MM.1S (cell line): ENCODE measurements at regions not wholly inside any gene's neighbourhood (a gene's known extent, or its start where the extent isn't known, plus 50 kb on each side); places are given as distances from the start of the nearest gene placed in this dataset.

Experiments used
- DNase-seq: peaks from one replicate; pipeline ENCODE4 v3.0.0-alpha.2; 2015
- H2AFZ ChIP-seq: fragments of 300-600 bp; sonication (generic); 2 replicates; pipeline ENCODE4 v1.6.0; 2016; ENCODE audit warnings: antibody characterized with exemption, low read length
- H3F3A ChIP-seq: fragments of 300-600 bp; sonication (generic); 2 replicates; pipeline ENCODE4 v1.6.1; 2016; ENCODE audit warnings: mild to moderate bottlenecking, antibody characterized with exemption, low read length, moderate library complexity, mixed read lengths; ENCODE audit not compliant: insufficient read depth
- H3K27ac ChIP-seq: fragments of 300-600 bp; sonication (generic); 2 replicates; pipeline ENCODE4 v1.5.1; 2016; ENCODE audit warnings: mild to moderate bottlenecking, low read length
- H3K27me3 ChIP-seq: fragments of 300-600 bp; sonication (generic); replicated peaks from 2 replicates; pipeline ENCODE4 v1.6.0; 2016; ENCODE audit warnings: low read length; ENCODE audit not compliant: insufficient read depth
- H3K36me3 ChIP-seq: fragments of 300-600 bp; sonication (generic); replicated peaks from 2 replicates; pipeline ENCODE4 v1.6.1; 2016; ENCODE audit warnings: mild to moderate bottlenecking, low read length, mixed read lengths; ENCODE audit not compliant: insufficient read depth
- H3K4me1 ChIP-seq: fragments of 300-600 bp; sonication (generic); 2 replicates; pipeline ENCODE4 v1.6.1; 2016; ENCODE audit warnings: low read length, mixed read lengths
- H3K4me2 ChIP-seq: fragments of 300-600 bp; sonication (generic); 2 replicates; pipeline ENCODE4 v1.6.0; 2016; ENCODE audit warnings: low read depth, low read length
- H3K4me3 ChIP-seq: fragments of 300-600 bp; sonication (generic); 2 replicates; pipeline ENCODE4 v1.5.1; 2016; ENCODE audit warnings: low read length, mixed read lengths
- H3K79me2 ChIP-seq: fragments of 300-600 bp; sonication (generic); 2 replicates; pipeline ENCODE4 v1.6.1; 2016; ENCODE audit warnings: mixed run types, low read length, mixed read lengths
- H3K9ac ChIP-seq: fragments of 300-600 bp; sonication (generic); 2 replicates; pipeline ENCODE4 v1.6.1; 2016; ENCODE audit warnings: low read length, mixed read lengths
- H3K9me2 ChIP-seq: fragments of 300-600 bp; sonication (generic); replicated peaks from 2 replicates; pipeline ENCODE4 v1.6.1; 2016; ENCODE audit warnings: mild to moderate bottlenecking, low read length, mixed read lengths; ENCODE audit not compliant: insufficient read depth
- H3K9me3 ChIP-seq: fragments of 300-600 bp; sonication (generic); replicated peaks from 2 replicates; pipeline ENCODE4 v1.6.1; 2016; ENCODE audit warnings: mild to moderate bottlenecking, low read length, mixed read lengths; ENCODE audit not compliant: insufficient read depth
- H4K20me1 ChIP-seq: fragments of 300-600 bp; sonication (generic); 2 replicates; pipeline ENCODE4 v1.6.1; 2016; ENCODE audit warnings: mild to moderate bottlenecking, low read length, moderate library complexity, mixed read lengths; ENCODE audit not compliant: insufficient read depth
- CTCF ChIP-seq: fragments of 300-600 bp; sonication (generic); IDR thresholded peaks from 2 replicates; pipeline ENCODE4 v1.5.1; 2016; ENCODE audit warnings: antibody characterized with exemption, low read length, mixed read lengths
- EZH2 ChIP-seq: fragments of 300-600 bp; sonication (generic); optimal IDR thresholded peaks from 2 replicates; pipeline ENCODE3; 2017; ENCODE audit warnings: low read depth, mild to moderate bottlenecking, antibody characterized with exemption, low read length, mixed read lengths
- EZH2phosphoT487 ChIP-seq: fragments of 300-600 bp; sonication (generic); IDR thresholded peaks from 2 replicates; pipeline ENCODE4 v1.6.1; 2018; ENCODE audit warnings: antibody characterized with exemption, low read length

GRCh38 chr2:37864217-37864616, 60.9 kb upstream of the RMDN2 start:
- H3F3A ChIP-seq: no peaks in the 10 kb centered on the region
- H3K9ac ChIP-seq: no peak overlapping the region
- H3K36me3 ChIP-seq: no peaks in the 10 kb centered on the region

GRCh38 chr2:37865640-37866039, 59.4 kb upstream of the RMDN2 start:
- Histone ChIP-seq H3K9me2 (no peaks in the 10 kb centered on the region), H3F3A (no peaks in the 10 kb centered on the region), H3K27ac (no peak overlapping the region), H3K36me3 (no peaks in the 10 kb centered on the region), H2AFZ (no peak overlapping the region), H4K20me1 (no peaks in the 10 kb centered on the region), H3K4me3 (no peak overlapping the region), H3K79me2 (no peaks in the 10 kb centered on the region), H3K4me2 (no peak overlapping the region), H3K4me1 (no peaks in the 10 kb centered on the region; the same call in 1 of the 2 replicates), H3K27me3 (0 out of 2 replicates have a peak, but pooled peaks cover 3% of the 10 kb centered on the region), H3K9ac (no peak overlapping the region), H3K9me3 (no peaks in the 10 kb centered on the region)
- TF ChIP-seq EZH2: no peak
- no peak for DNase-seq

More at GRCh38 chr2:37864217-37864616, 60.9 kb upstream of the RMDN2 start:
- H3K27ac ChIP-seq: no peak overlapping the region
- H3K4me2 ChIP-seq: no peak overlapping the region
- DNase-seq: no peak
- H3K4me1 ChIP-seq: no peaks in the 10 kb centered on the region; the same call in 1 of the 2 replicates
- no peaks in the 10 kb centered on the region for H3K79me2 ChIP-seq
- H4K20me1 ChIP-seq: no peaks in the 10 kb centered on the region
- H3K4me3 ChIP-seq: no peak overlapping the region
- H3K9me2 ChIP-seq: no peaks in the 10 kb centered on the region
- H3K27me3 ChIP-seq: peaks cover 4% of the 10 kb centered on the region; the same call in 1 of the 2 replicates
- no peak for TF ChIP-seq CTCF
- no peak for TF ChIP-seq EZH2
- no peak for TF ChIP-seq EZH2phosphoT487
- no peaks in the 10 kb centered on the region for H3K9me3 ChIP-seq
- no peak overlapping the region for H2AFZ ChIP-seq

GRCh38 chr2:37866171-37866934, 58.7 kb upstream of the RMDN2 start:
- Histone ChIP-seq H3K4me3 (no peak overlapping the region), H3K4me1 (no peaks in the 10 kb centered on the region; the same call in 1 of the 2 replicates), H2AFZ (no peak overlapping the region), H3K79me2 (no peaks in the 10 kb centered on the region), H3K27ac (no peak overlapping the region), H3K9me3 (no peaks in the 10 kb centered on the region), H3K36me3 (no peaks in the 10 kb centered on the region), H3F3A (no peaks in the 10 kb centered on the region), H4K20me1 (no peaks in the 10 kb centered on the region), H3K9me2 (no peaks in the 10 kb centered on the region), H3K4me2 (no peak overlapping the region), H3K9ac (no peak overlapping the region), H3K27me3 (no peaks in the 10 kb centered on the region)
- TF ChIP-seq CTCF (no peak), EZH2phosphoT487 (no peak), EZH2 (no peak)
- DNase-seq: no peak

GRCh38 chr2:37867166-37867565, 57.9 kb upstream of the RMDN2 start:
- Histone ChIP-seq H3K27ac (no peak overlapping the region), H4K20me1 (no peaks in the 10 kb centered on the region)
- TF ChIP-seq EZH2 (no peak), EZH2phosphoT487 (no peak)

More at GRCh38 chr2:37867166-37867565, 57.9 kb upstream of the RMDN2 start:
- Histone ChIP-seq H3K4me3 (no peak overlapping the region), H3K36me3 (no peaks in the 10 kb centered on the region), H3K9me3 (no peaks in the 10 kb centered on the region), H3K27me3 (no peaks in the 10 kb centered on the region), H3K9me2 (no peaks in the 10 kb centered on the region), H3F3A (no peaks in the 10 kb centered on the region), H2AFZ (no peak overlapping the region), H3K4me2 (no peak overlapping the region), H3K9ac (no peak overlapping the region), H3K4me1 (peaks cover 5% of the 10 kb centered on the region; the same call in 1 of the 2 replicates), H3K79me2 (no peaks in the 10 kb centered on the region)
- no peak for DNase-seq
